Neural cell (in vitro differentiated cells): ENCODE measurements at regions not wholly inside any gene's neighbourhood (a gene's known extent, or its start where the extent isn't known, plus 50 kb on each side); places are given as distances from the start of the nearest gene placed in this dataset.

Experiments
- CTCF ChIP-seq: fragments of 450-650 bp; IDR thresholded peaks from 2 replicates; pipeline ENCODE4 v1.5.1; 2014; ENCODE audit warnings: antibody characterized with exemption, mild to moderate bottlenecking, moderate library complexity; ENCODE audit not compliant: poor library complexity, severe bottlenecking
- EP300 ChIP-seq: fragments of 450-650 bp; conservative IDR thresholded peaks from 2 replicates; pipeline ENCODE4 v1.6.1; 2014; ENCODE audit warnings: antibody characterized with exemption, mild to moderate bottlenecking, moderate library complexity; ENCODE audit not compliant: poor library complexity, severe bottlenecking
- EZH2 ChIP-seq: fragments of 200-600, 300-800 bp; shearing (Covaris generic), sonication (generic); IDR thresholded peaks from 2 replicates; pipeline ENCODE4 v1.6.1; 2014; ENCODE audit warnings: antibody characterized with exemption, low read length, borderline replicate concordance, mild to moderate bottlenecking; ENCODE audit not compliant: insufficient read depth, poor library complexity, severe bottlenecking
- MXI1 ChIP-seq: fragments of 450-650 bp; conservative IDR thresholded peaks from 2 replicates; pipeline ENCODE4 v1.6.1; 2014; ENCODE audit warnings: antibody characterized with exemption, mild to moderate bottlenecking; ENCODE audit not compliant: poor library complexity, severe bottlenecking
- POLR2AphosphoS5 ChIP-seq: IDR thresholded peaks from 2 replicates; pipeline ENCODE4 v1.6.1; 2012
- RAD21 ChIP-seq: fragments of 450-650 bp; conservative IDR thresholded peaks from 2 replicates; pipeline ENCODE4 v1.6.1; 2014; ENCODE audit warnings: antibody characterized with exemption, mild to moderate bottlenecking, moderate library complexity
- REST ChIP-seq: IDR thresholded peaks from 2 replicates; pipeline ENCODE4 v1.6.1; 2012; ENCODE audit warnings: borderline replicate concordance
- TAF1 ChIP-seq: IDR thresholded peaks from 2 replicates; pipeline ENCODE4 v1.6.1; 2012; ENCODE audit warnings: low read depth

GRCh38 chr11:134468796-134469195 lies 56.8 kb upstream of the B3GAT1 start:
- TF ChIP-seq CTCF (no peak), EZH2 (no peak), REST (no peak), POLR2AphosphoS5 (no peak), TAF1 (no peak), RAD21 (no peak), MXI1 (no peak), EP300 (no peak)
